ENCODE measurements at regions not wholly inside any gene's neighbourhood (a gene's known extent, or its start where the extent isn't known, plus 50 kb on each side); places are given as distances from the start of the nearest gene placed in this dataset.
A peak's percentile ranks its signal among the peaks of the same experiment; 100 is the strongest.

DNA sequence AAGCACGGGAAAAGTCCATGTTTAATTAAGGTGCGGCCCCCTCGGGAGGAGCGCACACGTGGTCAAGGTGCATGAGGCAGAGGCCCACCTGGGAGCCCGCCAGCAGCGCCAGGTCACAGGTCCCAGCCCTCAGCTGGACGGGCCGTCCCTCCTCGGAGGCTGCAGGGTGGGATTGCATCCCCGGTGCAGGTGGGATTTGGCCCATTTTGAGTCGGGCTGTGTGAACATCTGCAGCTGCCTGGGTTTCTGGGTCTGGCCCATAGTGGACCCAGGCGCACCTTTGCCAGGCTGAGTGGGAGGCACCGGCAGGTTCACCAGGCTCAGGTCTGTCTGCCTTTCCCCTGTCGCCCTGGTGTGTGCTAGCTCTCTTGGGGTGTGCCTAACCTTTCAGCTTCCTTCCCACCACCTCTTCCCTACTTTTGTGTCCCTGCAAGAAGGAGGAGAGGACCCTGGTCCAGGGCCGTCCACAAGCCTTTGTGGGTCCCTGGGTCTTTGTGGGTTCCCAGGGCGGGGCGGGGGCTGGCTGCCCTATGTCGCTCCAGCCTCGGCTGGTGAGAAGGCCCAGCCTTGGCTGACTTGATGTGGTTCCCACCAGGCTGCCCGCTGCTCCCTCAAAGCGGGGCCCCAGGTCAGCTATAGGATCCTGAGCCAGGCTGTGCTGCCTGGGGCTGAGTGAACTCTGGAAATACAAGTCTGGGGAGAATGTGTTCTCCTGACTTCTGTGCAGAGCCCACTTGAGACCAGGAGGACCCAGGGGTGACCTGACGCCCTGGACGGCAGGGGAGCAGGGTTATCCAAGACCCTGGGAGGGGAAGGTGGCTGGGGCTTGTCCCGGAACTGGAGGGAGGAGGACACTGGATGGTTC lies 186.7 kb upstream of the SHH start:
- DNase-seq (ENCODE audit: low spot score) = peak; percentile 68
- no peak overlapping the region for H3K27ac ChIP-seq
- TF ChIP-seq, protein P1, sequence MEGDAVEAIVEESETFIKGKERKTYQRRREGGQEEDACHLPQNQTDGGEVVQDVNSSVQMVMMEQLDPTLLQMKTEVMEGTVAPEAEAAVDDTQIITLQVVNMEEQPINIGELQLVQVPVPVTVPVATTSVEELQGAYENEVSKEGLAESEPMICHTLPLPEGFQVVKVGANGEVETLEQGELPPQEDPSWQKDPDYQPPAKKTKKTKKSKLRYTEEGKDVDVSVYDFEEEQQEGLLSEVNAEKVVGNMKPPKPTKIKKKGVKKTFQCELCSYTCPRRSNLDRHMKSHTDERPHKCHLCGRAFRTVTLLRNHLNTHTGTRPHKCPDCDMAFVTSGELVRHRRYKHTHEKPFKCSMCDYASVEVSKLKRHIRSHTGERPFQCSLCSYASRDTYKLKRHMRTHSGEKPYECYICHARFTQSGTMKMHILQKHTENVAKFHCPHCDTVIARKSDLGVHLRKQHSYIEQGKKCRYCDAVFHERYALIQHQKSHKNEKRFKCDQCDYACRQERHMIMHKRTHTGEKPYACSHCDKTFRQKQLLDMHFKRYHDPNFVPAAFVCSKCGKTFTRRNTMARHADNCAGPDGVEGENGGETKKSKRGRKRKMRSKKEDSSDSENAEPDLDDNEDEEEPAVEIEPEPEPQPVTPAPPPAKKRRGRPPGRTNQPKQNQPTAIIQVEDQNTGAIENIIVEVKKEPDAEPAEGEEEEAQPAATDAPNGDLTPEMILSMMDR (IDR thresholded peaks at IDR 0.05) = no peak
- H3K4me3 ChIP-seq = no peak overlapping the region

DNA sequence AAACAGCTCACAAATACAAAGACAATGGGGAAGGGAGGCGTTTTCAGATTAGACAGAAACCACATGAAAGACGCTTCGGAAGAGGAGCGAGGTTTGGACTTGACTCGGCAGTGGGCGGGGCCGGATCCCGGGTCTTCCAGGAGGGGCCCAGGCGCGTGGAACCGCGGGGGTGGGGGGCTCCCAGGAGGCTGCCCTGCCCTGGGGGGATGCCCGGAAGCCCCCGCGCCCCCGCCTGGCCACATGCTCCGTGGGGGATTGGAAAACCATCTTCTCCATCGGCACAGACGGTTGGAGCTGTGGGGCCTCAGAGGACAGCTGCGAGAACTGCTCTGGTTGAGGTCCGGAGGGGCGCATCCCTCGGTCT lies 186.0 kb upstream of the SHH start:
- peak; percentile 59 for DNase-seq (ENCODE audit: low spot score)
- TF ChIP-seq, protein P1 (IDR thresholded peaks at IDR 0.05) = no peak
- Histone ChIP-seq H3K4me3 (no peak overlapping the region), H3K27ac (no peak overlapping the region)

DNA sequence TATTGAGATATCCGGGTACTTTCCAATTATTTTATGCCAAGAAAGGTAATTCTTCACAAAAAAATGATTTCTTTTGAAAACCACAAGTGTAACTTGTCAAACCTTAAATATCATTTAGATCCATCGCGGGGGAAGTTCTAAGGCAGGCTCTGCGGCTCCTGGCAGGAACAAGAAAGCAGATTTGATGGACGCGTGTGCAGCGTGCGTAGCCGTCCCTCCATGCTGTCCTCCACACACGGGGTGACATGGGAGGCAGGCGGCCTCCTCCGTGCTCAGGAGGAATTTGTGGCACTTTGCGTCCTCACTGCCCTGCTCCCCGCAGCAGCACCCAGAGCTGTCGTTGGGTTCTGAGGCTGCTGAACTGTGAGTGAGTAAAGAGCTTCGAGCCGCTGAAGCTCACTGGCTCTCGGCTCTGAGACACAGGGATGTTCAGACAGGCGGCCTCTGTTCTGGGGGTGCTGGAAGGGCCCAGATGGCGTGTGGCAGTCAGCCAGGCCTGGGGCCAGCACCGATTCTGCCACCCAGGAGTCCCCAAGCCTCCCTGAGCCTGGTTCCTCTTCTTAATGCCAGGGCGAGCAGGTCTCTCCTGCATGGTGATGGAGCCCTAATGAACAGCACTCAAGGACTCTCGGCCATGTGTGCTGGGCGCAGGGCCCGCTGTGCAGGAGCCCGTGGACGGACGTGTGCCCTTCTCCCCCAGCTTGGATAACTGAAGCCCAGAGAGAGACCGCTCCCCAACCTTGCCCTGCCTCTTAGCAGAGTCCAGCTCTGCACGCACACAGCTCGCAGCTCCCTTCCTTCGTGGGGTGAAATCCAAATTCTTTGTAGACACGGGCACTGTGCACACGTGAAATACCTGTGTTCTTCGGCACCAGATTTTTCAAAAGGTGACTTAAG lies 185.4 kb upstream of the SHH start:
- Histone ChIP-seq H3K4me3 (no peak overlapping the region), H3K27ac (no peak overlapping the region)
- DNase-seq (ENCODE audit: low spot score) = peak; percentile 56
- TF ChIP-seq, protein P1 (IDR thresholded peaks at IDR 0.05) = no peak

DNA sequence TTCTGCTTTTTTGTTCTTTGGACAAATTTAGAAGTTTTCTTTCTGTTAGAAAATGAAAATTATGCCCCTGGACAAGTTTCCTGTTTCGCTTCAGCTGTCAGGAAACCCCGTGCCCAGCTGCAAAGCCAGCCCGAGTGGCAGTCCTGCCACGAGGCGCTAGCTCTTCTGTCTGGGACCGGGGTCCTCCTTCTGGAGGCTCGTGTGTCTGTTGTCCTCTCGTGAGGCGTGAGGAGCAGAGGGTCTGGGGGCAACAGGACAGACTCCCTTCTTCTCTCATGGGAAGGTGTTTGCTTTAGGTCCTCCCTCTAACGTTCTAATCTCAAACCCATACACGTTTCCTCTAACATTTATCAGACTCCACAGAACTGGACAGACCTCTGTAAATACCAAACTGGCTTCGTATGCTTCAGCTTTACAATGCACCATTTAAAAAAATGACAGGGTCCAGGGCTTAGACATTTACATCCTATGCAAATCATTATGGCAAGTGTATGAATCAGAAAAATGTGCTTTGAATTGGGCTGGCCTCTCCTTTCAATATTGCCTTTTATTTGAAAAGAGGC lies 184.5 kb upstream of the SHH start:
- Histone ChIP-seq H3K4me3 (no peak overlapping the region), H3K27ac (no peak overlapping the region)
- TF ChIP-seq, protein P1 (IDR thresholded peaks at IDR 0.05) = no peak
- peak; percentile 21 for DNase-seq (ENCODE audit: low spot score)

DNA sequence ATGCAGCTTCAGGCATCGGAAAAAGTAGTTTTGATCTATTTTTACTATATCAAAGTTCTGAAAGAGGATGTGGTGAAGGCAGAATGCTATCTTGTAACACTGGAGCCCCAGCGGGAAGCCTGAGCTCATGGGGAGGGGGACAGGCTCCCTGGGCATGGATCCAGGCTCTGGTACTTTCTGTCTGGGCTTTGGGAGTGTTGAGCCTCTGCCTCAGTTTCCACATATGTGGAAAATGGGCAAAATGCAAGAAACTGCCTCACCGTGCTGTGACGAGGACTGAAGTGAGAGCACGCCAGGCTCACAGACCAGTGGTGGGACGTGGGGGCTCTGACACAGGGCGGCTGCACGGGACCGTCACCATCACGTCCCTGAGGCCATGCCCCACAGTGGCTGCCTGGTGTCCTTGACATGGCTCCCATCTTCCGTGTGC lies 182.9 kb upstream of the SHH start:
- H3K27ac ChIP-seq = no peak overlapping the region
- TF ChIP-seq, protein P1 (IDR thresholded peaks at IDR 0.05) = no peak
- H3K4me3 ChIP-seq = no peak overlapping the region
- DNase-seq (ENCODE audit: low spot score) = peak; percentile 45

DNA sequence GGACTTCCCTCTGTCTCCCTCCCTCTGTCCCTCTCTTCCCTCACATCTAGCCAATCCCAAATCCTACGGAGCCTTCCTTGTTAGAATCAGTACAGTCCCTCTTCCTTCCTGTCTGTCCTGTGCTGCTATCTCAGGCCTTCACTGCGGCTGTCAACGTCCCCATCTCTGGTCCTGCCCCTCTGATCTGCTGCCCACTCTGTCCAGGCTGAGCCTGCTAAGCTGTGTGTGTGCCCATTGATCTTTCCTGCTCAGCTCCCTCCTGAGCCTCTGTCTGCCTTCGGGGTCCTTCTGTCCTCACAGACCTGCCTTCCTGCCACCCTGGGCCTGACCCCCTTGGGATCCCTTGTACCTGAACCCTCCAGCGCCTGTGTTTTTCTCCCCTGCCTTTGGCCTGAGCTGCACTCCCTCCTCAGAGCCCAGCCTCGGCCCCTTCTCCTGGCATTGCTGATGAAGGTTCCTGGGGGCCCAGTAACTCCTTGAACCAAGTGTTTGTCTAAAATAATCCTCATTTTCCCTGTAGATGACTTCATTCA lies 182.1 kb upstream of the SHH start:
- TF ChIP-seq, protein P1 (IDR thresholded peaks at IDR 0.05) = no peak

More for the DNA sequence above, 182.1 kb upstream of the SHH start:
- H3K27ac ChIP-seq = no peak overlapping the region
- DNase-seq (ENCODE audit: low spot score) = no peak
- H3K4me3 ChIP-seq = no peak overlapping the region

All from coronary artery (tissue), 2 donors.